ENCODE measurements at regions not wholly inside any gene's neighbourhood (a gene's known extent, or its start where the extent isn't known, plus 50 kb on each side); places are given as distances from the start of the nearest gene placed in this dataset.

GRCh38 chr20:11437090-11437489 is 480.6 kb upstream of the BTBD3 start:
- no peak for DNase-seq

GRCh38 chr20:11437611-11438380 is 479.9 kb upstream of the BTBD3 start:
- no peak for DNase-seq

GRCh38 chr20:11438412-11438811 is 479.3 kb upstream of the BTBD3 start:
- DNase-seq, result no peak

GRCh38 chr20:11443382-11444119 is 474.1 kb upstream of the BTBD3 start:
- no peak for DNase-seq

GRCh38 chr20:11445161-11445560 is 472.5 kb upstream of the BTBD3 start:
- DNase-seq, result no peak

GRCh38 chr20:11445891-11446290 is 471.8 kb upstream of the BTBD3 start:
- DNase-seq, result no peak

- DNase-seq, result no peak
Observed at GRCh38 chr20:11447371-11448100, 470.2 kb upstream of the BTBD3 start.

- no peak for DNase-seq
Observed at GRCh38 chr20:11448554-11448953, 469.1 kb upstream of the BTBD3 start.

GRCh38 chr20:11451793-11452291 is 465.9 kb upstream of the BTBD3 start:
- DNase-seq, result no peak

GRCh38 chr20:11452326-11452725 is 465.4 kb upstream of the BTBD3 start:
- no peak for DNase-seq

- DNase-seq, result no peak
Observed at GRCh38 chr20:11453430-11453829, 464.3 kb upstream of the BTBD3 start.

GRCh38 chr20:11454966-11455799 is 462.5 kb upstream of the BTBD3 start:
- DNase-seq, result no peak

- no peak for DNase-seq
Observed at GRCh38 chr20:11457488-11457887, 460.2 kb upstream of the BTBD3 start.

- DNase-seq, result no peak
Observed at GRCh38 chr20:11459090-11459890, 458.4 kb upstream of the BTBD3 start.

GRCh38 chr20:11467436-11467835 is 450.3 kb upstream of the BTBD3 start:
- no peak for DNase-seq

GRCh38 chr20:11468880-11469279 is 448.8 kb upstream of the BTBD3 start:
- DNase-seq, result no peak

GRCh38 chr20:11469795-11470435 is 447.8 kb upstream of the BTBD3 start:
- no peak for DNase-seq

GRCh38 chr20:11473983-11474382 is 443.7 kb upstream of the BTBD3 start:
- DNase-seq, result no peak

- no peak for DNase-seq
Observed at GRCh38 chr20:11483697-11484096, 434.0 kb upstream of the BTBD3 start.

- no peak for DNase-seq
Observed at GRCh38 chr20:11484479-11484878, 433.2 kb upstream of the BTBD3 start.

- no peak for DNase-seq
Observed at GRCh38 chr20:11492386-11492785, 425.3 kb upstream of the BTBD3 start.
